ENCODE measurements at regions not wholly inside any gene's neighbourhood (a gene's known extent, or its start where the extent isn't known, plus 50 kb on each side); places are given as distances from the start of the nearest gene placed in this dataset.

GRCh38 chr17:73725794-73726515, 81.7 kb upstream of the SDK2 start:
- Histone ChIP-seq H3K36me3 (no peaks in the 10 kb centered on the region), H3K27ac (no peak overlapping the region), H3K4me3 (no peak overlapping the region), H3K27me3 (ENCODE audit: low read depth) (peaks cover 4% of the 10 kb centered on the region), H3K4me1 (no peaks in the 10 kb centered on the region), H3K9me3 (peaks cover 2% of the 10 kb centered on the region)
- intact Hi-C loops (cut with DNase I), result no loop called here
- DNase-seq (no peak), ATAC-seq (no peak)
- TF ChIP-seq CTCF (IDR thresholded peaks at IDR 0.05), result no peak

GRCh38 chr17:73727941-73728340, 83.7 kb upstream of the SDK2 start:
- ATAC-seq, result no peak
- peaks cover 4% of the 10 kb centered on the region for H3K27me3 ChIP-seq (ENCODE audit: low read depth)
- no peak overlapping the region for H3K27ac ChIP-seq
- H3K4me3 ChIP-seq, result no peak overlapping the region
- TF ChIP-seq CTCF (IDR thresholded peaks at IDR 0.05), result no peak
- no peak for DNase-seq
- peaks cover 7% of the 10 kb centered on the region for H3K9me3 ChIP-seq
- no peaks in the 10 kb centered on the region for H3K36me3 ChIP-seq
- intact Hi-C loops (cut with DNase I), result no loop called here
- H3K4me1 ChIP-seq, result peaks cover 7% of the 10 kb centered on the region

- Histone ChIP-seq H3K4me1 (peaks cover 7% of the 10 kb centered on the region), H3K4me3 (no peak overlapping the region), H3K36me3 (no peaks in the 10 kb centered on the region), H3K9me3 (peaks cover 7% of the 10 kb centered on the region), H3K27ac (no peak overlapping the region), H3K27me3 (ENCODE audit: low read depth) (peaks cover 4% of the 10 kb centered on the region)
- ATAC-seq, result no peak
- no peak for TF ChIP-seq CTCF (IDR thresholded peaks at IDR 0.05)
- no peak for DNase-seq
- intact Hi-C loops (cut with DNase I), result no loop called here
Observed at GRCh38 chr17:73729101-73729500, 84.9 kb upstream of the SDK2 start.

GRCh38 chr17:73731733-73732132, 87.5 kb upstream of the SDK2 start:
- Histone ChIP-seq H3K27me3 (ENCODE audit: low read depth) (peaks cover 4% of the 10 kb centered on the region), H3K36me3 (no peaks in the 10 kb centered on the region), H3K9me3 (peaks cover 7% of the 10 kb centered on the region), H3K27ac (no peak overlapping the region), H3K4me1 (peaks cover 7% of the 10 kb centered on the region), H3K4me3 (no peak overlapping the region)
- no peak for DNase-seq
- ATAC-seq, result peak; percentile 60 to 62
- no peak for TF ChIP-seq CTCF (IDR thresholded peaks at IDR 0.05)
- intact Hi-C loops (cut with DNase I), result no loop called here

GRCh38 chr17:73733517-73733916, 89.3 kb upstream of the SDK2 start:
- Histone ChIP-seq H3K4me3 (no peak overlapping the region), H3K9me3 (peaks cover 7% of the 10 kb centered on the region), H3K4me1 (peaks cover 7% of the 10 kb centered on the region), H3K36me3 (no peaks in the 10 kb centered on the region), H3K27me3 (ENCODE audit: low read depth) (peaks cover 6% of the 10 kb centered on the region), H3K27ac (no peak overlapping the region)
- intact Hi-C loops (cut with DNase I), result no loop called here
- ATAC-seq (peak; percentile 41 to 53), DNase-seq (no peak)
- no peak for TF ChIP-seq CTCF (IDR thresholded peaks at IDR 0.05)
